H1 (cell line): ENCODE measurements at regions not wholly inside any gene's neighbourhood (a gene's known extent, or its start where the extent isn't known, plus 50 kb on each side); places are given as distances from the start of the nearest gene placed in this dataset.

Experiments used
- CTCF ChIA-PET: fragments of 300-600 bp; sonication (Branson Sonifier 250); formaldehyde crosslinking; loops from one replicate; lab custom pipeline; 2021; ENCODE audit not compliant: partially characterized antibody; lab: Charles Lee
- POLR2A ChIA-PET: fragments of 300-600 bp; sonication (Branson Sonifier 250); formaldehyde crosslinking; loops from one replicate; lab custom pipeline; 2021; ENCODE audit warnings: inconsistent platforms; ENCODE audit not compliant: partially characterized antibody; lab: Charles Lee
- DNase-seq, 2 experiments: peaks; one replicate each; pipeline versions ENCODE4 v3.0.0 to v3.0.0-alpha.2; 2010 to 2022; ENCODE audit warnings: low spot score in 2 of 2, low read depth in 1 of 2, mixed read lengths in 1 of 2
- FAIRE-seq: peaks from 2 replicates; lab custom pipeline; 2011; peaks lifted over from hg19 to GRCh38; lab: Jason Lieb, UNC
- H2AFZ ChIP-seq: 2 replicates; pipeline ENCODE4 v1.8.1; 2012; ENCODE audit warnings: low read length, inconsistent platforms
- H2AK5ac ChIP-seq: 2 replicates; pipeline ENCODE4 v1.6.1; 2013; ENCODE audit warnings: low read depth, low read length
- H2BK120ac ChIP-seq: replicated peaks from 2 replicates; pipeline ENCODE3; 2013; ENCODE audit warnings: low read depth, low read length, inconsistent platforms
- H2BK12ac ChIP-seq: 2 replicates; pipeline ENCODE4 v1.6.1; 2013; ENCODE audit warnings: low read depth, low read length
- H2BK15ac ChIP-seq: 2 replicates; pipeline ENCODE4 v1.6.1; 2013; ENCODE audit warnings: low read length
- H2BK20ac ChIP-seq: 2 replicates; pipeline ENCODE4 v1.6.1; 2013; ENCODE audit warnings: low read length
- H2BK5ac ChIP-seq: 2 replicates; pipeline ENCODE4 v1.6.1; 2013; ENCODE audit warnings: low read depth, low read length
- H3K14ac ChIP-seq: 2 replicates; pipeline ENCODE4 v1.6.1; 2013; ENCODE audit warnings: inconsistent platforms; ENCODE audit not compliant: insufficient read length
- H3K18ac ChIP-seq: 2 replicates; pipeline ENCODE4 v1.6.1; 2013; ENCODE audit warnings: low read length; ENCODE audit errors: extremely low read depth
- H3K23ac ChIP-seq: 2 replicates; pipeline ENCODE4 v1.6.1; 2013; ENCODE audit warnings: inconsistent platforms; ENCODE audit not compliant: insufficient read length
- H3K23me2 ChIP-seq: 2 replicates; pipeline ENCODE4 v1.6.1; 2013; ENCODE audit warnings: low read depth, low read length
- H3K27ac ChIP-seq: 2 replicates; pipeline ENCODE4 v1.6.1; 2011; ENCODE audit warnings: low read depth, low read length, inconsistent platforms
- H3K27me3 ChIP-seq, 4 experiments: replicated peaks in 1 of 4; 1 replicate in 1 of 4; 2 replicates in 3 of 4; pipeline versions ENCODE4 v1.6.1 to v1.8.1; 2011 to 2013; ENCODE audit warnings: low read length in 3 of 4, mild to moderate bottlenecking in 3 of 4, inconsistent platforms in 2 of 4, mixed read lengths in 2 of 4, moderate library complexity in 1 of 4; ENCODE audit not compliant: control insufficient read depth in 3 of 4, insufficient read depth in 3 of 4; ENCODE audit errors: extremely low read depth in 1 of 4
- H3K36me3 ChIP-seq, 4 experiments: 2 replicates each; pipeline versions ENCODE4 v1.6.1 to v1.8.1; 2011 to 2013; ENCODE audit warnings: mild to moderate bottlenecking in 4 of 4, low read length in 3 of 4, moderate library complexity in 2 of 4, control low read depth in 1 of 4, inconsistent platforms in 1 of 4; ENCODE audit not compliant: insufficient read depth in 4 of 4, control insufficient read depth in 2 of 4
- H3K4ac ChIP-seq: replicated peaks from 2 replicates; pipeline ENCODE3; 2013; ENCODE audit warnings: low read length, low read depth, mixed read lengths, inconsistent platforms; ENCODE audit not compliant: insufficient read length
- H3K4me1 ChIP-seq, 4 experiments: replicated peaks in 1 of 4; 1 replicate in 1 of 4; 2 replicates in 3 of 4; pipeline versions ENCODE4 v1.6.1 to v1.8.1; 2011 to 2013; ENCODE audit warnings: low read length in 3 of 4, inconsistent platforms in 2 of 4, mixed read lengths in 1 of 4; ENCODE audit not compliant: insufficient read depth in 4 of 4, control insufficient read depth in 3 of 4
- H3K4me2 ChIP-seq, 2 experiments: 2 replicates each; pipeline versions ENCODE4 v1.6.1 to v1.8.1; 2011 to 2013; ENCODE audit warnings: low read depth in 2 of 2, low read length in 2 of 2, control low read depth in 1 of 2, inconsistent platforms in 1 of 2, mild to moderate bottlenecking in 1 of 2; ENCODE audit not compliant: insufficient read depth in 1 of 2
- H3K4me3 ChIP-seq, 4 experiments: fragments of 200-600, 300-600 bp in 1 of 4; sonication (generic), shearing (Covaris generic), sonication (Bioruptor Twin) in 1 of 4; 2 replicates each; pipeline versions ENCODE4 v1.5.1 to v1.8.1; 2011 to 2016; ENCODE audit warnings: low read length in 4 of 4, low read depth in 3 of 4, control low read depth in 2 of 4, inconsistent platforms in 2 of 4, mild to moderate bottlenecking in 2 of 4, mixed read lengths in 1 of 4, moderate library complexity in 1 of 4; ENCODE audit not compliant: insufficient read depth in 2 of 4; ENCODE audit errors: extremely low read depth in 1 of 4
- H3K56ac ChIP-seq: replicated peaks from 2 replicates; pipeline ENCODE3; 2013; ENCODE audit warnings: low read depth, mild to moderate bottlenecking, mixed read lengths, low read length, inconsistent platforms; ENCODE audit not compliant: insufficient read length
- H3K79me1 ChIP-seq: 2 replicates; pipeline ENCODE4 v1.6.1; 2013; ENCODE audit warnings: low read depth, low read length, control low read depth
- H3K79me2 ChIP-seq, 2 experiments: 2 replicates each; pipeline versions ENCODE4 v1.6.1 to v1.8.1; 2012 to 2013; ENCODE audit warnings: low read length in 2 of 2, mild to moderate bottlenecking in 2 of 2, inconsistent platforms in 1 of 2; ENCODE audit not compliant: insufficient read depth in 2 of 2, control insufficient read depth in 1 of 2
- H3K9ac ChIP-seq, 4 experiments: replicated peaks in 1 of 4; 1 replicate in 1 of 4; 2 replicates in 3 of 4; pipeline versions ENCODE4 v1.6.1 to v1.8.1; 2011 to 2013; ENCODE audit warnings: low read depth in 3 of 4, low read length in 3 of 4, control low read depth in 2 of 4, mild to moderate bottlenecking in 2 of 4, moderate library complexity in 2 of 4, inconsistent platforms in 1 of 4; ENCODE audit errors: extremely low read depth in 1 of 4
- H3K9me3 ChIP-seq, 2 experiments: 2 replicates each; pipeline versions ENCODE4 v1.6.1 to v1.8.1; 2012 to 2013; ENCODE audit warnings: mild to moderate bottlenecking in 2 of 2, moderate library complexity in 2 of 2, control low read depth in 1 of 2, inconsistent platforms in 1 of 2, low read depth in 1 of 2, low read length in 1 of 2, mixed read lengths in 1 of 2; ENCODE audit not compliant: insufficient read depth in 2 of 2
- H4K20me1 ChIP-seq, 2 experiments: replicated peaks in 1 of 2; 2 replicates each; pipeline versions ENCODE3 to v1.8.1; 2011 to 2013; ENCODE audit warnings: inconsistent platforms in 2 of 2, low read length in 2 of 2, mild to moderate bottlenecking in 1 of 2; ENCODE audit not compliant: insufficient read depth in 2 of 2, control insufficient read depth in 1 of 2
- H4K5ac ChIP-seq: 2 replicates; pipeline ENCODE4 v1.6.1; 2013; ENCODE audit warnings: low read length, low read depth, mixed read lengths, inconsistent platforms; ENCODE audit not compliant: insufficient read length
- H4K8ac ChIP-seq: 2 replicates; pipeline ENCODE4 v1.8.0; 2013; ENCODE audit warnings: mild to moderate bottlenecking, moderate library complexity, low read length, inconsistent platforms; ENCODE audit not compliant: insufficient read depth; ENCODE audit errors: extremely low read depth
- H4K91ac ChIP-seq: replicated peaks from 2 replicates; pipeline ENCODE3; 2013; ENCODE audit warnings: low read length, mixed read lengths, inconsistent platforms; ENCODE audit not compliant: insufficient read length
- EZH2 ChIP-seq: fragments of 200-600 bp; sonication (generic); IDR thresholded peaks from 2 replicates; pipeline ENCODE4 v1.7.1; 2012; ENCODE audit warnings: low read depth, mild to moderate bottlenecking, moderate library complexity, low read length, inconsistent platforms; ENCODE audit not compliant: severe bottlenecking
- ZNF274 ChIP-seq: IDR thresholded peaks from 2 replicates; pipeline ENCODE4 v1.7.0; 2012; ENCODE audit warnings: low read length, borderline replicate concordance; ENCODE audit errors: extremely low read depth

DNA sequence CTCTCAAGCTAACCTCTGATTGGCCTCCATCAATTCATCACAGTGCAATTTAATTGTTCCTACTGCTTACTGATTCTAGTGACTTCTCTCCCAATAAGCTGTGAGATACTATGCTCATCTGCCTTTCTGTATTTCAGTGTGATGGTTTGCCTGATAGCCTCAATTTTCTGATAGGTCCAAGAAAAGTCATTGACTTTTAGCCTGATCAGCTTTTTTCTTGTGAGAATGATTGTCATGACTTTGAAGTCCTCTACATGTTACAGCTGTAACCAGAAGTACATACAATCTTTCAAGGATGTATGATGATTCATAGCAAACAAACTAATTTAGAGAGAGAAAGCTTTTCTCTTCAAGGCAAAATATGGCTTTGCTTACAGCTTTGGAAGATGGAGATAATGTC lies 463.8 kb upstream of the CNTN3 start:
- no peak overlapping the region for H2BK20ac ChIP-seq
- H4K20me1 ChIP-seq, result no peaks in the 10 kb centered on the region
- no peaks in the 10 kb centered on the region for H3K27me3 ChIP-seq
- H2AFZ ChIP-seq, result 0 out of 2 replicates have a peak overlapping the region, but pooled peaks have one; percentile 23
- no peaks in the 10 kb centered on the region for H3K36me3 ChIP-seq
- no peak for FAIRE-seq
- H3K4me1 ChIP-seq, result no peaks in the 10 kb centered on the region
- DNase-seq, result no peak
- no peak overlapping the region for H2BK120ac ChIP-seq
- H3K23me2 ChIP-seq, result no peaks in the 10 kb centered on the region
- no peak overlapping the region for H3K23ac ChIP-seq
- H2BK12ac ChIP-seq, result no peak overlapping the region
- no peaks in the 10 kb centered on the region for H3K79me2 ChIP-seq
- H3K4me3 ChIP-seq, result no peak overlapping the region
- H2BK5ac ChIP-seq, result no peak overlapping the region
- no peak overlapping the region for H3K4me2 ChIP-seq
- no peak overlapping the region for H4K8ac ChIP-seq
- H2BK15ac ChIP-seq, result no peak overlapping the region
- H3K4ac ChIP-seq, result no peak overlapping the region
- H3K27ac ChIP-seq, result no peak overlapping the region
- no peak overlapping the region for H4K91ac ChIP-seq
- ChIA-PET POLR2A (no interaction called here), CTCF (no interaction called here)
- H3K14ac ChIP-seq, result no peak overlapping the region
- H4K5ac ChIP-seq, result no peak overlapping the region
- H3K56ac ChIP-seq, result no peak overlapping the region
- H3K18ac ChIP-seq, result no peak overlapping the region
- no peaks in the 10 kb centered on the region for H3K79me1 ChIP-seq
- H2AK5ac ChIP-seq, result no peak overlapping the region
- no peaks in the 10 kb centered on the region for H3K9me3 ChIP-seq
- H3K9ac ChIP-seq, result no peak overlapping the region
- TF ChIP-seq EZH2 (no peak), ZNF274 (no peak)
